ENCODE measurements at regions not wholly inside any gene's neighbourhood (a gene's known extent, or its start where the extent isn't known, plus 50 kb on each side); places are given as distances from the start of the nearest gene placed in this dataset.

GRCh38 chr5:122723606-122724352 lies 51.1 kb upstream of the SNX2 start:
- TF ChIP-seq BHLHE40 (IDR thresholded peaks at IDR 0.05; ENCODE audit: borderline replicate concordance) (no peak), ARNT (IDR thresholded peaks at IDR 0.05) (no peak), TARDBP (IDR thresholded peaks at IDR 0.05) (no peak), SP1 (IDR thresholded peaks at IDR 0.05) (no peak), LEF1 (IDR thresholded peaks at IDR 0.05; ENCODE audit: borderline replicate concordance) (no peak), SUZ12 (IDR thresholded peaks at IDR 0.05) (no peak), ELF4 (IDR thresholded peaks at IDR 0.05) (no peak)
